Transverse colon (tissue), 4 donors: ENCODE measurements at regions not wholly inside any gene's neighbourhood (a gene's known extent, or its start where the extent isn't known, plus 50 kb on each side); places are given as distances from the start of the nearest gene placed in this dataset.

Experiments
- DNase-seq: peaks from one replicate; pipeline ENCODE4 v3.0.0-alpha.2; 2019
- H3K27ac ChIP-seq, 4 donors: fragments of 200-600 bp; sonication (generic); 2 replicates each; pipeline ENCODE4 v1.5.1; 2016 to 2018; ENCODE audit warnings: inconsistent platforms in 4 of 4
- H3K27me3 ChIP-seq: fragments of 200-600 bp; sonication (generic); 2 replicates; pipeline ENCODE4 v1.5.1; 2017; ENCODE audit warnings: inconsistent platforms
- H3K36me3 ChIP-seq, 4 donors: fragments of 200-600 bp; sonication (generic); 2 replicates each; pipeline ENCODE4 v1.5.1; 2017 to 2019; ENCODE audit warnings: inconsistent platforms in 4 of 4
- H3K4me1 ChIP-seq, 4 donors: fragments of 200-600 bp; sonication (generic); 2 replicates each; pipeline ENCODE4 v1.5.1; 2017 to 2020; ENCODE audit warnings: inconsistent platforms in 4 of 4
- H3K4me3 ChIP-seq, 4 donors: fragments of 200-600 bp; sonication (generic); 1 replicate in 1 of 4; 2 replicates in 3 of 4; pipeline versions ENCODE4 v1.5.1 to v1.6.1; 2017 to 2019; ENCODE audit warnings: inconsistent platforms in 4 of 4
- H3K9me3 ChIP-seq, 2 donors: fragments of 200-600 bp; sonication (generic); 2 replicates each; pipeline ENCODE4 v1.5.1; 2017 to 2019; ENCODE audit warnings: inconsistent platforms in 2 of 2
- CTCF ChIP-seq, 5 experiments: fragments of 200-600 bp in 3 of 5; fragments of 450-650 bp in 2 of 5; sonication (generic) in 3 of 5; IDR thresholded peaks; 1 replicate in 2 of 5; 2 replicates in 3 of 5; pipeline ENCODE4 v1.5.1; 2016 to 2017; ENCODE audit warnings: antibody characterized with exemption in 5 of 5, inconsistent platforms in 3 of 5, mild to moderate bottlenecking in 2 of 5, moderate library complexity in 1 of 5
- EP300 ChIP-seq: sonication (generic); formaldehyde crosslinking; IDR thresholded peaks from one replicate; pipeline ENCODE4 v1.6.1; 2017; ENCODE audit warnings: antibody characterized with exemption, low read depth
- POLR2A ChIP-seq: fragments of 450-650 bp; IDR thresholded peaks from one replicate; pipeline ENCODE4 v1.6.1; 2016; ENCODE audit warnings: antibody characterized with exemption, mild to moderate bottlenecking, moderate library complexity
- POLR2AphosphoS5 ChIP-seq, 3 donors: sonication (generic); formaldehyde crosslinking; IDR thresholded peaks; one replicate each; pipeline ENCODE4 v1.6.1; 2016; ENCODE audit warnings: antibody characterized with exemption in 3 of 3
- WGBS, 2 donors: methylation state at CpG; one replicate each; pipeline ENCODE4 v1.1.5; 2018; ENCODE audit warnings: low coverage in 1 of 2; 5-methylcytosine and 5-hydroxymethylcytosine counted together
- in situ Hi-C, 4 donors: fragments of 200-750 bp; cut with MboI; loops; one replicate each; pipeline versions ENCODE4 v1.15.0 to v1.15.1; 2017; ENCODE audit warnings: low sequenced_read_pairs in 3 of 4, low pct_ligation_motif_present in 1 of 4, low pct_unique_long_range_greater_than_20kb in 1 of 4
- intact Hi-C: fragments of 100-400 bp; cut with DNase I; formaldehyde crosslinking; loops from one replicate; pipeline ENCODE4 v1.15.1; 2023; ENCODE audit warnings: low total_unique reads

- intact Hi-C loops (no loop called here), in situ Hi-C loops (no loop called here)
- Histone ChIP-seq H3K27ac (peak overlapping the region; percentile 43 to 72 (median 63)), H3K4me3 (no peak overlapping the region), H3K27me3 (no peaks in the 10 kb centered on the region), H3K36me3 (no peaks in the 10 kb centered on the region), H3K4me1 (no peaks in the 10 kb centered on the region), H3K9me3 (no peaks in the 10 kb centered on the region)
- peak; percentile 27 for DNase-seq
- TF ChIP-seq POLR2AphosphoS5 (IDR thresholded peaks at IDR 0.05): peak in 2 of 3 donors; percentile 34
- no peak for TF ChIP-seq CTCF (IDR thresholded peaks at IDR 0.05)
- WGBS, 2 donors: 87 to 100% methylated on average over 2 to 8 of the region's 8 CpGs
Measured at GRCh38 chr10:10831085-10831484, 186.6 kb upstream of the CELF2 start.

- H3K36me3 ChIP-seq: no peaks in the 10 kb centered on the region
- no peak overlapping the region for H3K4me3 ChIP-seq
- no peaks in the 10 kb centered on the region for H3K27me3 ChIP-seq
- no peak for DNase-seq
- TF ChIP-seq POLR2A: no peak
- TF ChIP-seq EP300: no peak
- TF ChIP-seq POLR2AphosphoS5 (IDR thresholded peaks at IDR 0.05): no peak
- no peak for TF ChIP-seq CTCF (IDR thresholded peaks at IDR 0.05)
- no peaks in the 10 kb centered on the region for H3K9me3 ChIP-seq
- in situ Hi-C loops: no loop called here
- H3K4me1 ChIP-seq: no peaks in the 10 kb centered on the region
- 83 to 84% methylated on average over 6 of the region's 6 CpGs for WGBS, 2 donors
- intact Hi-C loops: no loop called here
- no peak overlapping the region for H3K27ac ChIP-seq
Measured at GRCh38 chr10:10833955-10834354, 183.7 kb upstream of the CELF2 start.

- in situ Hi-C loops (no loop called here), intact Hi-C loops (no loop called here)
- 43 to 64% methylated on average over 1 of the region's 1 CpG for whole genome bisulfite sequencing, 2 donors
- H3K36me3 ChIP-seq: no peaks in the 10 kb centered on the region
- peaks cover 9 to 34% (median 19%) of the 10 kb centered on the region in 4 donors for H3K4me1 ChIP-seq
- no peaks in the 10 kb centered on the region for H3K9me3 ChIP-seq
- H3K27me3 ChIP-seq: no peaks in the 10 kb centered on the region
- TF ChIP-seq POLR2A (no peak), EP300 (no peak), CTCF (IDR thresholded peaks at IDR 0.05) (no peak), POLR2AphosphoS5 (IDR thresholded peaks at IDR 0.05) (no peak)
- DNase-seq: no peak
- H3K4me3 ChIP-seq: no peak overlapping the region
- H3K27ac ChIP-seq: no peak overlapping the region
Measured at GRCh38 chr10:10844251-10844650, 173.4 kb upstream of the CELF2 start.

- no peak overlapping the region for H3K4me3 ChIP-seq
- intact Hi-C loops: no loop called here
- peaks cover 9 to 34% (median 19%) of the 10 kb centered on the region in 4 donors for H3K4me1 ChIP-seq
- WGBS, 2 donors: 17 to 20% methylated on average over 2 of the region's 2 CpGs
- H3K27me3 ChIP-seq: no peaks in the 10 kb centered on the region
- no peaks in the 10 kb centered on the region for H3K36me3 ChIP-seq
- H3K27ac ChIP-seq: peak overlapping the region in 1 of 4 donors; percentile 9
- no peak for DNase-seq
- TF ChIP-seq POLR2A (no peak), CTCF (IDR thresholded peaks at IDR 0.05) (no peak), POLR2AphosphoS5 (IDR thresholded peaks at IDR 0.05) (no peak), EP300 (no peak)
- in situ Hi-C loops: no loop called here
- no peaks in the 10 kb centered on the region for H3K9me3 ChIP-seq
Measured at GRCh38 chr10:10845185-10845584, 172.5 kb upstream of the CELF2 start.
